H1 (cell line): ENCODE measurements at regions not wholly inside any gene's neighbourhood (a gene's known extent, or its start where the extent isn't known, plus 50 kb on each side); places are given as distances from the start of the nearest gene placed in this dataset.

Experiments used
- CTCF ChIA-PET: fragments of 300-600 bp; sonication (Branson Sonifier 250); formaldehyde crosslinking; loops from one replicate; lab custom pipeline; 2021; ENCODE audit not compliant: partially characterized antibody; lab: Charles Lee
- POLR2A ChIA-PET: fragments of 300-600 bp; sonication (Branson Sonifier 250); formaldehyde crosslinking; loops from one replicate; lab custom pipeline; 2021; ENCODE audit warnings: inconsistent platforms; ENCODE audit not compliant: partially characterized antibody; lab: Charles Lee
- DNase-seq, 2 experiments: peaks; one replicate each; pipeline versions ENCODE4 v3.0.0 to v3.0.0-alpha.2; 2010 to 2022; ENCODE audit warnings: low spot score in 2 of 2, low read depth in 1 of 2, mixed read lengths in 1 of 2
- FAIRE-seq: peaks from 2 replicates; lab custom pipeline; 2011; peaks lifted over from hg19 to GRCh38; lab: Jason Lieb, UNC
- H2AFZ ChIP-seq: 2 replicates; pipeline ENCODE4 v1.8.1; 2012; ENCODE audit warnings: low read length, inconsistent platforms
- H2AK5ac ChIP-seq: 2 replicates; pipeline ENCODE4 v1.6.1; 2013; ENCODE audit warnings: low read depth, low read length
- H2BK120ac ChIP-seq: replicated peaks from 2 replicates; pipeline ENCODE3; 2013; ENCODE audit warnings: low read depth, low read length, inconsistent platforms
- H2BK12ac ChIP-seq: 2 replicates; pipeline ENCODE4 v1.6.1; 2013; ENCODE audit warnings: low read depth, low read length
- H2BK15ac ChIP-seq: 2 replicates; pipeline ENCODE4 v1.6.1; 2013; ENCODE audit warnings: low read length
- H2BK20ac ChIP-seq: 2 replicates; pipeline ENCODE4 v1.6.1; 2013; ENCODE audit warnings: low read length
- H2BK5ac ChIP-seq: 2 replicates; pipeline ENCODE4 v1.6.1; 2013; ENCODE audit warnings: low read depth, low read length
- H3K14ac ChIP-seq: 2 replicates; pipeline ENCODE4 v1.6.1; 2013; ENCODE audit warnings: inconsistent platforms; ENCODE audit not compliant: insufficient read length
- H3K18ac ChIP-seq: 2 replicates; pipeline ENCODE4 v1.6.1; 2013; ENCODE audit warnings: low read length; ENCODE audit errors: extremely low read depth
- H3K23ac ChIP-seq: 2 replicates; pipeline ENCODE4 v1.6.1; 2013; ENCODE audit warnings: inconsistent platforms; ENCODE audit not compliant: insufficient read length
- H3K23me2 ChIP-seq: 2 replicates; pipeline ENCODE4 v1.6.1; 2013; ENCODE audit warnings: low read depth, low read length
- H3K27ac ChIP-seq: 2 replicates; pipeline ENCODE4 v1.6.1; 2011; ENCODE audit warnings: low read depth, low read length, inconsistent platforms
- H3K27me3 ChIP-seq, 4 experiments: replicated peaks in 1 of 4; 1 replicate in 1 of 4; 2 replicates in 3 of 4; pipeline versions ENCODE4 v1.6.1 to v1.8.1; 2011 to 2013; ENCODE audit warnings: low read length in 3 of 4, mild to moderate bottlenecking in 3 of 4, inconsistent platforms in 2 of 4, mixed read lengths in 2 of 4, moderate library complexity in 1 of 4; ENCODE audit not compliant: control insufficient read depth in 3 of 4, insufficient read depth in 3 of 4; ENCODE audit errors: extremely low read depth in 1 of 4
- H3K36me3 ChIP-seq, 4 experiments: 2 replicates each; pipeline versions ENCODE4 v1.6.1 to v1.8.1; 2011 to 2013; ENCODE audit warnings: mild to moderate bottlenecking in 4 of 4, low read length in 3 of 4, moderate library complexity in 2 of 4, control low read depth in 1 of 4, inconsistent platforms in 1 of 4; ENCODE audit not compliant: insufficient read depth in 4 of 4, control insufficient read depth in 2 of 4
- H3K4ac ChIP-seq: replicated peaks from 2 replicates; pipeline ENCODE3; 2013; ENCODE audit warnings: low read length, low read depth, mixed read lengths, inconsistent platforms; ENCODE audit not compliant: insufficient read length
- H3K4me1 ChIP-seq, 4 experiments: replicated peaks in 1 of 4; 1 replicate in 1 of 4; 2 replicates in 3 of 4; pipeline versions ENCODE4 v1.6.1 to v1.8.1; 2011 to 2013; ENCODE audit warnings: low read length in 3 of 4, inconsistent platforms in 2 of 4, mixed read lengths in 1 of 4; ENCODE audit not compliant: insufficient read depth in 4 of 4, control insufficient read depth in 3 of 4
- H3K4me2 ChIP-seq, 2 experiments: 2 replicates each; pipeline versions ENCODE4 v1.6.1 to v1.8.1; 2011 to 2013; ENCODE audit warnings: low read depth in 2 of 2, low read length in 2 of 2, control low read depth in 1 of 2, inconsistent platforms in 1 of 2, mild to moderate bottlenecking in 1 of 2; ENCODE audit not compliant: insufficient read depth in 1 of 2
- H3K4me3 ChIP-seq, 4 experiments: fragments of 200-600, 300-600 bp in 1 of 4; sonication (generic), shearing (Covaris generic), sonication (Bioruptor Twin) in 1 of 4; 2 replicates each; pipeline versions ENCODE4 v1.5.1 to v1.8.1; 2011 to 2016; ENCODE audit warnings: low read length in 4 of 4, low read depth in 3 of 4, control low read depth in 2 of 4, inconsistent platforms in 2 of 4, mild to moderate bottlenecking in 2 of 4, mixed read lengths in 1 of 4, moderate library complexity in 1 of 4; ENCODE audit not compliant: insufficient read depth in 2 of 4; ENCODE audit errors: extremely low read depth in 1 of 4
- H3K56ac ChIP-seq: replicated peaks from 2 replicates; pipeline ENCODE3; 2013; ENCODE audit warnings: low read depth, mild to moderate bottlenecking, mixed read lengths, low read length, inconsistent platforms; ENCODE audit not compliant: insufficient read length
- H3K79me1 ChIP-seq: 2 replicates; pipeline ENCODE4 v1.6.1; 2013; ENCODE audit warnings: low read depth, low read length, control low read depth
- H3K79me2 ChIP-seq, 2 experiments: 2 replicates each; pipeline versions ENCODE4 v1.6.1 to v1.8.1; 2012 to 2013; ENCODE audit warnings: low read length in 2 of 2, mild to moderate bottlenecking in 2 of 2, inconsistent platforms in 1 of 2; ENCODE audit not compliant: insufficient read depth in 2 of 2, control insufficient read depth in 1 of 2
- H3K9ac ChIP-seq, 4 experiments: replicated peaks in 1 of 4; 1 replicate in 1 of 4; 2 replicates in 3 of 4; pipeline versions ENCODE4 v1.6.1 to v1.8.1; 2011 to 2013; ENCODE audit warnings: low read depth in 3 of 4, low read length in 3 of 4, control low read depth in 2 of 4, mild to moderate bottlenecking in 2 of 4, moderate library complexity in 2 of 4, inconsistent platforms in 1 of 4; ENCODE audit errors: extremely low read depth in 1 of 4
- H3K9me3 ChIP-seq, 2 experiments: 2 replicates each; pipeline versions ENCODE4 v1.6.1 to v1.8.1; 2012 to 2013; ENCODE audit warnings: mild to moderate bottlenecking in 2 of 2, moderate library complexity in 2 of 2, control low read depth in 1 of 2, inconsistent platforms in 1 of 2, low read depth in 1 of 2, low read length in 1 of 2, mixed read lengths in 1 of 2; ENCODE audit not compliant: insufficient read depth in 2 of 2
- H4K20me1 ChIP-seq, 2 experiments: replicated peaks in 1 of 2; 2 replicates each; pipeline versions ENCODE3 to v1.8.1; 2011 to 2013; ENCODE audit warnings: inconsistent platforms in 2 of 2, low read length in 2 of 2, mild to moderate bottlenecking in 1 of 2; ENCODE audit not compliant: insufficient read depth in 2 of 2, control insufficient read depth in 1 of 2
- H4K5ac ChIP-seq: 2 replicates; pipeline ENCODE4 v1.6.1; 2013; ENCODE audit warnings: low read length, low read depth, mixed read lengths, inconsistent platforms; ENCODE audit not compliant: insufficient read length
- H4K8ac ChIP-seq: 2 replicates; pipeline ENCODE4 v1.8.0; 2013; ENCODE audit warnings: mild to moderate bottlenecking, moderate library complexity, low read length, inconsistent platforms; ENCODE audit not compliant: insufficient read depth; ENCODE audit errors: extremely low read depth
- H4K91ac ChIP-seq: replicated peaks from 2 replicates; pipeline ENCODE3; 2013; ENCODE audit warnings: low read length, mixed read lengths, inconsistent platforms; ENCODE audit not compliant: insufficient read length
- CEBPB ChIP-seq: IDR thresholded peaks from 2 replicates; pipeline ENCODE4 v1.6.1; 2012; ENCODE audit warnings: low read depth, low read length
- CTBP2 ChIP-seq: IDR thresholded peaks from 2 replicates; pipeline ENCODE4 v1.7.0; 2011; ENCODE audit warnings: borderline replicate concordance, mild to moderate bottlenecking, moderate library complexity, mixed read lengths, low read length; ENCODE audit not compliant: insufficient read depth, insufficient read length
- CTCF ChIP-seq, 3 experiments: IDR thresholded peaks; 1 replicate in 2 of 3; 2 replicates in 1 of 3; pipeline versions ENCODE4 v1.5.1 to v1.6.1; 2011; ENCODE audit warnings: low read length in 3 of 3, mild to moderate bottlenecking in 3 of 3, inconsistent platforms in 2 of 3, low read depth in 1 of 3, moderate library complexity in 1 of 3; ENCODE audit not compliant: insufficient read depth in 1 of 3; ENCODE audit errors: control extremely low read depth in 1 of 3
- MAFK ChIP-seq: IDR thresholded peaks from 2 replicates; pipeline ENCODE4 v1.6.1; 2012; ENCODE audit warnings: low read depth, mild to moderate bottlenecking, improper control_type of control experiment, low read length
- POLR2AphosphoS5 ChIP-seq: IDR thresholded peaks from 2 replicates; pipeline ENCODE4 v1.6.1; 2011; ENCODE audit warnings: low read depth, low read length
- POU5F1 ChIP-seq: IDR thresholded peaks from 2 replicates; pipeline ENCODE4 v1.6.1; 2011; ENCODE audit warnings: low read depth, mild to moderate bottlenecking, low read length, moderate library complexity
- RBBP5 ChIP-seq: IDR thresholded peaks from 2 replicates; pipeline ENCODE4 v1.7.1; 2012; ENCODE audit warnings: low read depth, mild to moderate bottlenecking, inconsistent platforms, low read length, moderate library complexity, borderline replicate concordance
- WGBS, 2 experiments: shearing (Covaris generic) in 1 of 2; methylation state at CpG; one replicate each; pipeline versions ENCODE4 v1.1.6 to v1.1.7; 2013 to 2015; ENCODE audit warnings: low lambda C conversion rate in 2 of 2, mixed read lengths in 2 of 2, inconsistent platforms in 1 of 2, low coverage in 1 of 2, missing lambda C conversion rate in 1 of 2; ENCODE audit not compliant: insufficient replicate concordance in 2 of 2, insufficient coverage in 1 of 2, insufficient read length in 1 of 2; ENCODE audit errors: extremely low coverage in 1 of 2, missing lambda C conversion rate in 1 of 2; 5-methylcytosine and 5-hydroxymethylcytosine counted together

GRCh38 chr21:35578347-35578782 lies 482.0 kb downstream of the SETD4 start:
- H4K5ac ChIP-seq = no peak overlapping the region
- no peaks in the 10 kb centered on the region for H3K79me2 ChIP-seq
- H2BK20ac ChIP-seq = no peak overlapping the region
- DNase-seq (no peak), FAIRE-seq (no peak)
- no peaks in the 10 kb centered on the region for H3K9me3 ChIP-seq
- H4K20me1 ChIP-seq = no peaks in the 10 kb centered on the region
- CTCF ChIA-PET = interaction anchor here (0.9 to 1.1 kb wide), 3 partner anchors 14 to 629 kb away, joined by 3 read pairs; no protein-coding TSS in a partner anchor
- no peak overlapping the region for H3K4me3 ChIP-seq
- H3K79me1 ChIP-seq = no peaks in the 10 kb centered on the region
- H3K18ac ChIP-seq = no peak overlapping the region
- no peak overlapping the region for H2AFZ ChIP-seq
- no peak overlapping the region for H4K91ac ChIP-seq
- no peaks in the 10 kb centered on the region for H3K4me1 ChIP-seq
- no peaks in the 10 kb centered on the region for H3K23me2 ChIP-seq
- H2BK120ac ChIP-seq = no peak overlapping the region
- no peak overlapping the region for H3K23ac ChIP-seq
- no peaks in the 10 kb centered on the region for H3K36me3 ChIP-seq
- H4K8ac ChIP-seq = no peak overlapping the region
- H3K56ac ChIP-seq = no peak overlapping the region
- H2BK15ac ChIP-seq = no peak overlapping the region
- H2BK5ac ChIP-seq = no peak overlapping the region
- H3K9ac ChIP-seq = no peak overlapping the region
- no peaks in the 10 kb centered on the region for H3K27me3 ChIP-seq
- H2AK5ac ChIP-seq = no peak overlapping the region
- H3K4ac ChIP-seq = no peak overlapping the region
- 95% methylated on average over 6 of the region's 6 CpGs; no CpG with 5 or more reads in 1 of the 2 experiments for WGBS, 2 experiments
- POLR2A ChIA-PET = no interaction called here
- H3K14ac ChIP-seq = no peak overlapping the region
- no peak for TF ChIP-seq RBBP5
- TF ChIP-seq MAFK = no peak
- TF ChIP-seq CTCF (IDR thresholded peaks at IDR 0.05; ENCODE audit: control extremely low read depth in 1 of 3, insufficient read depth in 1 of 3, low read depth in 1 of 3, low read length in 3 of 3) = no peak
- no peak for TF ChIP-seq CEBPB
- TF ChIP-seq POU5F1 = no peak
- TF ChIP-seq POLR2AphosphoS5 = no peak
- no peak for TF ChIP-seq CTBP2
- H2BK12ac ChIP-seq = no peak overlapping the region
- H3K27ac ChIP-seq = no peak overlapping the region
- H3K4me2 ChIP-seq = no peak overlapping the region
